ENCODE measurements at regions not wholly inside any gene's neighbourhood (a gene's known extent, or its start where the extent isn't known, plus 50 kb on each side); places are given as distances from the start of the nearest gene placed in this dataset.

DNA sequence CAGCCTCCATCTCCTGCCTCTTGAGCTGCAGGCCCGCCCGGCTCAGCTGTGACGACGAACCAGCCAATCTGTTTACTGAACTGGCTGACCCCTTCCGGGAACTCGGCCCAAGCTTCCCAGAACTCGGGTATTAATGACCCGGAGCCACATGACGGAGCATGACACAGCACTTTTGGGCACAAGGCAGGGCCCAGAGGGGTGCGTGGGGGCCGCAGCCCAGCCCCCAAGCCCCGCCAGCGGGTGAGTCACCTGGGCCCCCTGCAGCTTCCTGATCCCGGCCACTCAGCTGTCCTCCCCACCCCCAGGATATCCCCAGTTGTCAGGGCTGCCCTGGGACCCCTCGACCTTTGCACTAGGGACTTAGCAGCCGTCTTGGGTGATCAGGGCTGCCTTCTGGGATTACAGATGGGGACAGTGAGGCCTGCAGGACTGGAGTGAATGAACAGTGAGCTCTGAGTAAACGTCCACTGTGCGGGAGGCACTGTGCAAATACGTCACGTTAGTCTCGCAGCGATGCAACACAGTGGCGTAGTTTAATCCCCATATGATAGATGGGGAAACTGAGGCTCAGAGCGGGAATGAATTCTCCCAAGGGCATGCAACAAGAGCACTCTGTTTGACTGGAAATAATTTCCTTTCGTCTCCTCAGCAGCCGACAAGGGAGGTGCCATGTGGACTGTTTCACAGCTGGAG, 102.1 kb downstream of the CEBPB start (continued):
- TF ChIP-seq, protein P1, sequence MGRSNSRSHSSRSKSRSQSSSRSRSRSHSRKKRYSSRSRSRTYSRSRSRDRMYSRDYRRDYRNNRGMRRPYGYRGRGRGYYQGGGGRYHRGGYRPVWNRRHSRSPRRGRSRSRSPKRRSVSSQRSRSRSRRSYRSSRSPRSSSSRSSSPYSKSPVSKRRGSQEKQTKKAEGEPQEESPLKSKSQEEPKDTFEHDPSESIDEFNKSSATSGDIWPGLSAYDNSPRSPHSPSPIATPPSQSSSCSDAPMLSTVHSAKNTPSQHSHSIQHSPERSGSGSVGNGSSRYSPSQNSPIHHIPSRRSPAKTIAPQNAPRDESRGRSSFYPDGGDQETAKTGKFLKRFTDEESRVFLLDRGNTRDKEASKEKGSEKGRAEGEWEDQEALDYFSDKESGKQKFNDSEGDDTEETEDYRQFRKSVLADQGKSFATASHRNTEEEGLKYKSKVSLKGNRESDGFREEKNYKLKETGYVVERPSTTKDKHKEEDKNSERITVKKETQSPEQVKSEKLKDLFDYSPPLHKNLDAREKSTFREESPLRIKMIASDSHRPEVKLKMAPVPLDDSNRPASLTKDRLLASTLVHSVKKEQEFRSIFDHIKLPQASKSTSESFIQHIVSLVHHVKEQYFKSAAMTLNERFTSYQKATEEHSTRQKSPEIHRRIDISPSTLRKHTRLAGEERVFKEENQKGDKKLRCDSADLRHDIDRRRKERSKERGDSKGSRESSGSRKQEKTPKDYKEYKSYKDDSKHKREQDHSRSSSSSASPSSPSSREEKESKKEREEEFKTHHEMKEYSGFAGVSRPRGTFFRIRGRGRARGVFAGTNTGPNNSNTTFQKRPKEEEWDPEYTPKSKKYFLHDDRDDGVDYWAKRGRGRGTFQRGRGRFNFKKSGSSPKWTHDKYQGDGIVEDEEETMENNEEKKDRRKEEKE (IDR thresholded peaks at IDR 0.05; ENCODE audit: borderline replicate concordance in 1 of 2, control insufficient read depth in 1 of 2, low read depth in 2 of 2, low read length in 1 of 2), result no peak
- TF ChIP-seq, protein P2, sequence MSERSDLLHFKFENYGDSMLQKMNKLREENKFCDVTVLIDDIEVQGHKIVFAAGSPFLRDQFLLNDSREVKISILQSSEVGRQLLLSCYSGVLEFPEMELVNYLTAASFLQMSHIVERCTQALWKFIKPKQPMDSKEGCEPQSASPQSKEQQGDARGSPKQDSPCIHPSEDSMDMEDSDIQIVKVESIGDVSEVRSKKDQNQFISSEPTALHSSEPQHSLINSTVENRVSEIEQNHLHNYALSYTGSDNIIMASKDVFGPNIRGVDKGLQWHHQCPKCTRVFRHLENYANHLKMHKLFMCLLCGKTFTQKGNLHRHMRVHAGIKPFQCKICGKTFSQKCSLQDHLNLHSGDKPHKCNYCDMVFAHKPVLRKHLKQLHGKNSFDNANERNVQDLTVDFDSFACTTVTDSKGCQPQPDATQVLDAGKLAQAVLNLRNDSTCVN (CRISPR knock-in tag; IDR thresholded peaks at IDR 0.05), result peak; percentile 39; the same call in 1 of the 2 replicates
- TF ChIP-seq SNIP1 (IDR thresholded peaks at IDR 0.05; ENCODE audit: low read depth), result no peak
- no peak for TF ChIP-seq BRCA1 (IDR thresholded peaks at IDR 0.05)
- no peak for TF ChIP-seq BRCA1 (CRISPR knock-in tag; IDR thresholded peaks at IDR 0.05)
- 0 out of 2 replicates have a peak, but pooled peaks have one; percentile 31 for TF ChIP-seq ETV1 (tag; conservative IDR thresholded peaks at IDR 0.05; ENCODE audit: low read depth)
- TF ChIP-seq E2F3 (CRISPR knock-in tag; IDR thresholded peaks at IDR 0.05), result 0 out of 2 replicates have a peak, but pooled peaks have one; percentile 2
- peak; percentile 66 to 71 for TF ChIP-seq NRF1 (conservative IDR thresholded peaks at IDR 0.05 in 1 of 2, IDR thresholded peaks at IDR 0.05 in 1 of 2)
- peak; percentile 90 for TF ChIP-seq CBFA2T2 (conservative IDR thresholded peaks at IDR 0.05)
- TF ChIP-seq ZNF124 (CRISPR knock-in tag; IDR thresholded peaks at IDR 0.05), result no peak
- peak; percentile 89 for TF ChIP-seq ZFX (CRISPR knock-in tag; IDR thresholded peaks at IDR 0.05)
- TF ChIP-seq ZKSCAN1 (IDR thresholded peaks at IDR 0.05; ENCODE audit: low read depth, low read length), result 0 out of 2 replicates have a peak, but pooled peaks have one; percentile 56
- no peak for TF ChIP-seq SMC3 (conservative IDR thresholded peaks at IDR 0.05; ENCODE audit: insufficient read depth, low read depth, low read length)
- TF ChIP-seq ZNF586 (CRISPR knock-in tag; conservative IDR thresholded peaks at IDR 0.05), result no peak
- no peak for TF ChIP-seq RBM17 (IDR thresholded peaks at IDR 0.05; ENCODE audit: borderline replicate concordance, low read depth, low read length)
- TF ChIP-seq, protein P3, sequence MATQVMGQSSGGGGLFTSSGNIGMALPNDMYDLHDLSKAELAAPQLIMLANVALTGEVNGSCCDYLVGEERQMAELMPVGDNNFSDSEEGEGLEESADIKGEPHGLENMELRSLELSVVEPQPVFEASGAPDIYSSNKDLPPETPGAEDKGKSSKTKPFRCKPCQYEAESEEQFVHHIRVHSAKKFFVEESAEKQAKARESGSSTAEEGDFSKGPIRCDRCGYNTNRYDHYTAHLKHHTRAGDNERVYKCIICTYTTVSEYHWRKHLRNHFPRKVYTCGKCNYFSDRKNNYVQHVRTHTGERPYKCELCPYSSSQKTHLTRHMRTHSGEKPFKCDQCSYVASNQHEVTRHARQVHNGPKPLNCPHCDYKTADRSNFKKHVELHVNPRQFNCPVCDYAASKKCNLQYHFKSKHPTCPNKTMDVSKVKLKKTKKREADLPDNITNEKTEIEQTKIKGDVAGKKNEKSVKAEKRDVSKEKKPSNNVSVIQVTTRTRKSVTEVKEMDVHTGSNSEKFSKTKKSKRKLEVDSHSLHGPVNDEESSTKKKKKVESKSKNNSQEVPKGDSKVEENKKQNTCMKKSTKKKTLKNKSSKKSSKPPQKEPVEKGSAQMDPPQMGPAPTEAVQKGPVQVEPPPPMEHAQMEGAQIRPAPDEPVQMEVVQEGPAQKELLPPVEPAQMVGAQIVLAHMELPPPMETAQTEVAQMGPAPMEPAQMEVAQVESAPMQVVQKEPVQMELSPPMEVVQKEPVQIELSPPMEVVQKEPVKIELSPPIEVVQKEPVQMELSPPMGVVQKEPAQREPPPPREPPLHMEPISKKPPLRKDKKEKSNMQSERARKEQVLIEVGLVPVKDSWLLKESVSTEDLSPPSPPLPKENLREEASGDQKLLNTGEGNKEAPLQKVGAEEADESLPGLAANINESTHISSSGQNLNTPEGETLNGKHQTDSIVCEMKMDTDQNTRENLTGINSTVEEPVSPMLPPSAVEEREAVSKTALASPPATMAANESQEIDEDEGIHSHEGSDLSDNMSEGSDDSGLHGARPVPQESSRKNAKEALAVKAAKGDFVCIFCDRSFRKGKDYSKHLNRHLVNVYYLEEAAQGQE (IDR thresholded peaks at IDR 0.05; ENCODE audit: borderline replicate concordance), result peak; percentile 36; the same call in 1 of the 2 replicates
- TF ChIP-seq, protein P3 (CRISPR knock-in tag; IDR thresholded peaks at IDR 0.05; ENCODE audit: low read depth), result no peak

Measured in K562 (cell line).